ENCODE measurements at regions not wholly inside any gene's neighbourhood (a gene's known extent, or its start where the extent isn't known, plus 50 kb on each side); places are given as distances from the start of the nearest gene placed in this dataset.

DNA sequence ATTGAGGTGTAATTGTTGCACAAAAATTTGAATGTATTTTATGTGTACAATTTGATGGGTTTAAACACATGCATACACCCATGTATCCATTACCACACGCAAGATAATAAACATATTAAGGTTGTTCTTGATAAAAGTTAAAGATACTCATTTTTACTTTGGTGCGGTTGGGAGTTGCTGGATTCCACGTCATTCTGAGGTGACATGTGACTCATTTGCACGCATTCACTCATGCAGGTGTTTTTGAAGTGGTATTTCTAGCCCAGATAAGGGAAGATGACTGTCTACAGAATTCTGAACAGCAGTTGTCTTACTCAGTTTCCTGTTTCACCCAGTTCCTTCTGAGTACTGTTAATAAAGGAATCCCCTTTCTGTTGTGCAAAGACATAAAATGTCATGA is 142.0 kb downstream of the RTL3 start (continued):
- TF ChIP-seq, protein P1, sequence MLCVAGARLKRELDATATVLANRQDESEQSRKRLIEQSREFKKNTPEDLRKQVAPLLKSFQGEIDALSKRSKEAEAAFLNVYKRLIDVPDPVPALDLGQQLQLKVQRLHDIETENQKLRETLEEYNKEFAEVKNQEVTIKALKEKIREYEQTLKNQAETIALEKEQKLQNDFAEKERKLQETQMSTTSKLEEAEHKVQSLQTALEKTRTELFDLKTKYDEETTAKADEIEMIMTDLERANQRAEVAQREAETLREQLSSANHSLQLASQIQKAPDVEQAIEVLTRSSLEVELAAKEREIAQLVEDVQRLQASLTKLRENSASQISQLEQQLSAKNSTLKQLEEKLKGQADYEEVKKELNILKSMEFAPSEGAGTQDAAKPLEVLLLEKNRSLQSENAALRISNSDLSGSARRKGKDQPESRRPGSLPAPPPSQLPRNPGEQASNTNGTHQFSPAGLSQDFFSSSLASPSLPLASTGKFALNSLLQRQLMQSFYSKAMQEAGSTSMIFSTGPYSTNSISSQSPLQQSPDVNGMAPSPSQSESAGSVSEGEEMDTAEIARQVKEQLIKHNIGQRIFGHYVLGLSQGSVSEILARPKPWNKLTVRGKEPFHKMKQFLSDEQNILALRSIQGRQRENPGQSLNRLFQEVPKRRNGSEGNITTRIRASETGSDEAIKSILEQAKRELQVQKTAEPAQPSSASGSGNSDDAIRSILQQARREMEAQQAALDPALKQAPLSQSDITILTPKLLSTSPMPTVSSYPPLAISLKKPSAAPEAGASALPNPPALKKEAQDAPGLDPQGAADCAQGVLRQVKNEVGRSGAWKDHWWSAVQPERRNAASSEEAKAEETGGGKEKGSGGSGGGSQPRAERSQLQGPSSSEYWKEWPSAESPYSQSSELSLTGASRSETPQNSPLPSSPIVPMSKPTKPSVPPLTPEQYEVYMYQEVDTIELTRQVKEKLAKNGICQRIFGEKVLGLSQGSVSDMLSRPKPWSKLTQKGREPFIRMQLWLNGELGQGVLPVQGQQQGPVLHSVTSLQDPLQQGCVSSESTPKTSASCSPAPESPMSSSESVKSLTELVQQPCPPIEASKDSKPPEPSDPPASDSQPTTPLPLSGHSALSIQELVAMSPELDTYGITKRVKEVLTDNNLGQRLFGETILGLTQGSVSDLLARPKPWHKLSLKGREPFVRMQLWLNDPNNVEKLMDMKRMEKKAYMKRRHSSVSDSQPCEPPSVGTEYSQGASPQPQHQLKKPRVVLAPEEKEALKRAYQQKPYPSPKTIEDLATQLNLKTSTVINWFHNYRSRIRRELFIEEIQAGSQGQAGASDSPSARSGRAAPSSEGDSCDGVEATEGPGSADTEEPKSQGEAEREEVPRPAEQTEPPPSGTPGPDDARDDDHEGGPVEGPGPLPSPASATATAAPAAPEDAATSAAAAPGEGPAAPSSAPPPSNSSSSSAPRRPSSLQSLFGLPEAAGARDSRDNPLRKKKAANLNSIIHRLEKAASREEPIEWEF (IDR thresholded peaks at IDR 0.05; ENCODE audit: insufficient replicate concordance, low read depth, low read length) = no peak
- TF ChIP-seq SMAD1 (IDR thresholded peaks at IDR 0.05; ENCODE audit: low read depth, partially characterized antibody) (no peak), JUND (IDR thresholded peaks at IDR 0.05; ENCODE audit: low read depth, low read length) (no peak), CEBPB (IDR thresholded peaks at IDR 0.05; ENCODE audit: borderline replicate concordance in 1 of 2, low read depth in 2 of 2, low read length in 2 of 2) (no peak), NR2C2 (IDR thresholded peaks at IDR 0.05; ENCODE audit: borderline replicate concordance, control insufficient read depth, insufficient read length, low read depth) (no peak), GABPA (IDR thresholded peaks at IDR 0.05; ENCODE audit: low read depth) (peak; percentile 29; the same call in 1 of the 2 replicates), MTA3 (IDR thresholded peaks at IDR 0.05; ENCODE audit: borderline replicate concordance, low read length) (no peak), MEF2A (IDR thresholded peaks at IDR 0.05; ENCODE audit: insufficient read depth, low read depth, low read length) (peak; percentile 56; the same call in 1 of the 2 replicates), BRCA1 (IDR thresholded peaks at IDR 0.05; ENCODE audit: low read depth, low read length) (no peak), HDAC2 (IDR thresholded peaks at IDR 0.05) (no peak), EGR1 (IDR thresholded peaks at IDR 0.05; ENCODE audit: borderline replicate concordance in 1 of 2, low read depth in 2 of 2, low read length in 2 of 2) (no peak), HCFC1 (IDR thresholded peaks at IDR 0.05; ENCODE audit: low read length) (no peak)
- TF ChIP-seq, protein P2, sequence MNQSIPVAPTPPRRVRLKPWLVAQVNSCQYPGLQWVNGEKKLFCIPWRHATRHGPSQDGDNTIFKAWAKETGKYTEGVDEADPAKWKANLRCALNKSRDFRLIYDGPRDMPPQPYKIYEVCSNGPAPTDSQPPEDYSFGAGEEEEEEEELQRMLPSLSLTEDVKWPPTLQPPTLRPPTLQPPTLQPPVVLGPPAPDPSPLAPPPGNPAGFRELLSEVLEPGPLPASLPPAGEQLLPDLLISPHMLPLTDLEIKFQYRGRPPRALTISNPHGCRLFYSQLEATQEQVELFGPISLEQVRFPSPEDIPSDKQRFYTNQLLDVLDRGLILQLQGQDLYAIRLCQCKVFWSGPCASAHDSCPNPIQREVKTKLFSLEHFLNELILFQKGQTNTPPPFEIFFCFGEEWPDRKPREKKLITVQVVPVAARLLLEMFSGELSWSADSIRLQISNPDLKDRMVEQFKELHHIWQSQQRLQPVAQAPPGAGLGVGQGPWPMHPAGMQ (IDR thresholded peaks at IDR 0.05; ENCODE audit: borderline replicate concordance) = no peak
- TF ChIP-seq, protein P3, sequence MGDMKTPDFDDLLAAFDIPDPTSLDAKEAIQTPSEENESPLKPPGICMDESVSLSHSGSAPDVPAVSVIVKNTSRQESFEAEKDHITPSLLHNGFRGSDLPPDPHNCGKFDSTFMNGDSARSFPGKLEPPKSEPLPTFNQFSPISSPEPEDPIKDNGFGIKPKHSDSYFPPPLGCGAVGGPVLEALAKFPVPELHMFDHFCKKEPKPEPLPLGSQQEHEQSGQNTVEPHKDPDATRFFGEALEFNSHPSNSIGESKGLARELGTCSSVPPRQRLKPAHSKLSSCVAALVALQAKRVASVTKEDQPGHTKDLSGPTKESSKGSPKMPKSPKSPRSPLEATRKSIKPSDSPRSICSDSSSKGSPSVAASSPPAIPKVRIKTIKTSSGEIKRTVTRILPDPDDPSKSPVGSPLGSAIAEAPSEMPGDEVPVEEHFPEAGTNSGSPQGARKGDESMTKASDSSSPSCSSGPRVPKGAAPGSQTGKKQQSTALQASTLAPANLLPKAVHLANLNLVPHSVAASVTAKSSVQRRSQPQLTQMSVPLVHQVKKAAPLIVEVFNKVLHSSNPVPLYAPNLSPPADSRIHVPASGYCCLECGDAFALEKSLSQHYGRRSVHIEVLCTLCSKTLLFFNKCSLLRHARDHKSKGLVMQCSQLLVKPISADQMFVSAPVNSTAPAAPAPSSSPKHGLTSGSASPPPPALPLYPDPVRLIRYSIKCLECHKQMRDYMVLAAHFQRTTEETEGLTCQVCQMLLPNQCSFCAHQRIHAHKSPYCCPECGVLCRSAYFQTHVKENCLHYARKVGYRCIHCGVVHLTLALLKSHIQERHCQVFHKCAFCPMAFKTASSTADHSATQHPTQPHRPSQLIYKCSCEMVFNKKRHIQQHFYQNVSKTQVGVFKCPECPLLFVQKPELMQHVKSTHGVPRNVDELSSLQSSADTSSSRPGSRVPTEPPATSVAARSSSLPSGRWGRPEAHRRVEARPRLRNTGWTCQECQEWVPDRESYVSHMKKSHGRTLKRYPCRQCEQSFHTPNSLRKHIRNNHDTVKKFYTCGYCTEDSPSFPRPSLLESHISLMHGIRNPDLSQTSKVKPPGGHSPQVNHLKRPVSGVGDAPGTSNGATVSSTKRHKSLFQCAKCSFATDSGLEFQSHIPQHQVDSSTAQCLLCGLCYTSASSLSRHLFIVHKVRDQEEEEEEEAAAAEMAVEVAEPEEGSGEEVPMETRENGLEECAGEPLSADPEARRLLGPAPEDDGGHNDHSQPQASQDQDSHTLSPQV (IDR thresholded peaks at IDR 0.05) = no peak
- TF ChIP-seq, protein P4, sequence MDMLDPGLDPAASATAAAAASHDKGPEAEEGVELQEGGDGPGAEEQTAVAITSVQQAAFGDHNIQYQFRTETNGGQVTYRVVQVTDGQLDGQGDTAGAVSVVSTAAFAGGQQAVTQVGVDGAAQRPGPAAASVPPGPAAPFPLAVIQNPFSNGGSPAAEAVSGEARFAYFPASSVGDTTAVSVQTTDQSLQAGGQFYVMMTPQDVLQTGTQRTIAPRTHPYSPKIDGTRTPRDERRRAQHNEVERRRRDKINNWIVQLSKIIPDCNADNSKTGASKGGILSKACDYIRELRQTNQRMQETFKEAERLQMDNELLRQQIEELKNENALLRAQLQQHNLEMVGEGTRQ (IDR thresholded peaks at IDR 0.05; ENCODE audit: borderline replicate concordance, low read depth, low read length) = no peak; the same call in 1 of the 2 replicates
- TF ChIP-seq, protein P5, sequence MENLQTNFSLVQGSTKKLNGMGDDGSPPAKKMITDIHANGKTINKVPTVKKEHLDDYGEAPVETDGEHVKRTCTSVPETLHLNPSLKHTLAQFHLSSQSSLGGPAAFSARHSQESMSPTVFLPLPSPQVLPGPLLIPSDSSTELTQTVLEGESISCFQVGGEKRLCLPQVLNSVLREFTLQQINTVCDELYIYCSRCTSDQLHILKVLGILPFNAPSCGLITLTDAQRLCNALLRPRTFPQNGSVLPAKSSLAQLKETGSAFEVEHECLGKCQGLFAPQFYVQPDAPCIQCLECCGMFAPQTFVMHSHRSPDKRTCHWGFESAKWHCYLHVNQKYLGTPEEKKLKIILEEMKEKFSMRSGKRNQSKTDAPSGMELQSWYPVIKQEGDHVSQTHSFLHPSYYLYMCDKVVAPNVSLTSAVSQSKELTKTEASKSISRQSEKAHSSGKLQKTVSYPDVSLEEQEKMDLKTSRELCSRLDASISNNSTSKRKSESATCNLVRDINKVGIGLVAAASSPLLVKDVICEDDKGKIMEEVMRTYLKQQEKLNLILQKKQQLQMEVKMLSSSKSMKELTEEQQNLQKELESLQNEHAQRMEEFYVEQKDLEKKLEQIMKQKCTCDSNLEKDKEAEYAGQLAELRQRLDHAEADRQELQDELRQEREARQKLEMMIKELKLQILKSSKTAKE (IDR thresholded peaks at IDR 0.05; ENCODE audit: low read depth, poor library complexity, severe bottlenecking) = peak; percentile 59
